Nephron (organoid): ENCODE measurements at regions not wholly inside any gene's neighbourhood (a gene's known extent, or its start where the extent isn't known, plus 50 kb on each side); places are given as distances from the start of the nearest gene placed in this dataset.
"Not testable (repeated sequence)": the region's sequence is repeated elsewhere in the genome, so short reads cannot be mapped to it uniquely, and the experiment has no call there.

ENCODE experiments used
- H3K27ac Mint-ChIP-seq, 3 experiments: 2 replicates each; pipeline ENCODE4 v1.8.0; 2020; ENCODE audit warnings: mixed read lengths in 3 of 3, mild to moderate bottlenecking in 2 of 3, moderate library complexity in 1 of 3
- H3K27me3 Mint-ChIP-seq: 2 replicates; pipeline ENCODE4 v1.8.0; 2021; ENCODE audit warnings: low read depth, mild to moderate bottlenecking, moderate library complexity, mixed read lengths
- H3K36me3 Mint-ChIP-seq: 2 replicates; pipeline ENCODE4 v1.8.0; 2020; ENCODE audit warnings: low read depth, mixed read lengths
- H3K4me1 Mint-ChIP-seq: 2 replicates; pipeline ENCODE4 v1.8.0; 2020; ENCODE audit warnings: mixed read lengths
- H3K4me3 Mint-ChIP-seq, 3 experiments: 2 replicates each; pipeline ENCODE4 v1.8.0; 2020; ENCODE audit warnings: mild to moderate bottlenecking in 3 of 3, mixed read lengths in 3 of 3, moderate library complexity in 2 of 3
- H3K9me3 Mint-ChIP-seq: 2 replicates; pipeline ENCODE4 v1.8.0; 2020; ENCODE audit warnings: mixed read lengths
- CTCF ChIP-seq, 3 experiments: fragments of 200-600 bp; sonication (generic); IDR thresholded peaks; one replicate each; pipeline ENCODE4 v1.5.0; 2021; ENCODE audit warnings: antibody characterized with exemption in 3 of 3; ENCODE audit not compliant: unreplicated experiment in 3 of 3

GRCh38 chr7:65276822-65277221 is 96.8 kb upstream of the ZNF92 start:
- TF ChIP-seq CTCF (IDR thresholded peaks at IDR 0.05; ENCODE audit: unreplicated experiment in 3 of 3), result no peak
- Mint-ChIP-seq H3K9me3 (peaks cover 33% of the 10 kb centered on the region), H3K4me3 (no peak overlapping the region), H3K36me3 (peaks cover 53% of the 10 kb centered on the region), H3K27me3 (no peaks in the 10 kb centered on the region), H3K27ac (no peak overlapping the region), H3K4me1 (no peaks in the 10 kb centered on the region)

- not testable (repeated sequence) for H3K4me1 Mint-ChIP-seq, H3K27ac Mint-ChIP-seq
- Mint-ChIP-seq H3K36me3 (peaks cover 28% of the 10 kb centered on the region), H3K27me3 (peaks cover 14% of the 10 kb centered on the region), H3K9me3 (peaks cover 12% of the 10 kb centered on the region), H3K4me3 (peak overlapping the region; percentile 21 to 91 (median 50))
Measured at GRCh38 chr7:65271502-65271901, 102.2 kb upstream of the ZNF92 start.

DNA sequence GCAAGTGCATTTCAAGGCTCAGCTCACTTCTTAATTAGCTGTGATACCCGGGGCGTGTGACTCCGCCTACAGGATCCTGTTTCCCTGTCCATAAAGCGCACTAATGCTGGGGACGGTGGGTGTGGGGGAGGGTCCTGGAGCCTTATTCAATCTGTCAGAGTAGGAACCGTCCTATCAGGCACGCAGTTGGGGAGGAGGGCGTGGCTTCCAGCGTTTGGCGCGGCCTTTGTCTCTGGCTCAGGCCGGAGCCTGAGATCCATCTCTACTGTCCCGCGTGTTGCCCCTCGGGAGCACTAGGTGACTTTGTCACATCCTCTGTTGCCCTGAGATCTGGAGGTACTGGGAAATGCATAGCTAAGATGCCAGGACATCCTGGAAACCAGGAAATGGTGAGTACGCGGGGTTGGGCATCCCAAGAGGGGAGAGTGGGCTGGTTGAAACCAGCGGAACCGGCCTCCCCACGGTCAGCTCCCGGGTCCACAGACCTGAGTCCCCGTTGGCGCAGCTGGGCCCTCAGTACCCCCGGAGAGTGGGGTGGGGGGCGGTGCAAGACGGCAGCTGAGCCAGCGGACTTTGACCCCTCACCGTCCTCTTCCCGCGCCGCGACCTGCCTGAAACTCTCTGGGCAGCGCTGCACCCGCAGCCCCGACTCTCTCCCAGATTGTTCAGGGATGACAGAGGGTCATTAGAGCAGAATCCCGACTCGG is 104.4 kb upstream of the ZNF92 start:
- TF ChIP-seq CTCF (IDR thresholded peaks at IDR 0.05; ENCODE audit: unreplicated experiment in 3 of 3), result no peak
- H3K36me3 Mint-ChIP-seq, result peaks cover 15% of the 10 kb centered on the region
- peak overlapping the region; percentile 91 to 98 (median 94) for H3K4me3 Mint-ChIP-seq
- H3K27ac Mint-ChIP-seq, result peak overlapping the region; percentile 18 to 82 (median 49)
- H3K9me3 Mint-ChIP-seq, result no peaks in the 10 kb centered on the region
- peaks cover 5% of the 10 kb centered on the region for H3K4me1 Mint-ChIP-seq
- H3K27me3 Mint-ChIP-seq, result peaks cover 18% of the 10 kb centered on the region

GRCh38 chr7:65268782-65269149 is 104.9 kb upstream of the ZNF92 start:
- H3K4me3 Mint-ChIP-seq, result peak overlapping the region; percentile 91 to 98 (median 94)
- peaks cover 13% of the 10 kb centered on the region for H3K36me3 Mint-ChIP-seq
- peaks cover 18% of the 10 kb centered on the region for H3K27me3 Mint-ChIP-seq
- H3K9me3 Mint-ChIP-seq, result no peaks in the 10 kb centered on the region
- H3K4me1 Mint-ChIP-seq, result peaks cover 5% of the 10 kb centered on the region
- no peak for TF ChIP-seq CTCF (IDR thresholded peaks at IDR 0.05; ENCODE audit: unreplicated experiment in 3 of 3)
- peak overlapping the region in 1 of 3 experiments; percentile 18 for H3K27ac Mint-ChIP-seq

DNA sequence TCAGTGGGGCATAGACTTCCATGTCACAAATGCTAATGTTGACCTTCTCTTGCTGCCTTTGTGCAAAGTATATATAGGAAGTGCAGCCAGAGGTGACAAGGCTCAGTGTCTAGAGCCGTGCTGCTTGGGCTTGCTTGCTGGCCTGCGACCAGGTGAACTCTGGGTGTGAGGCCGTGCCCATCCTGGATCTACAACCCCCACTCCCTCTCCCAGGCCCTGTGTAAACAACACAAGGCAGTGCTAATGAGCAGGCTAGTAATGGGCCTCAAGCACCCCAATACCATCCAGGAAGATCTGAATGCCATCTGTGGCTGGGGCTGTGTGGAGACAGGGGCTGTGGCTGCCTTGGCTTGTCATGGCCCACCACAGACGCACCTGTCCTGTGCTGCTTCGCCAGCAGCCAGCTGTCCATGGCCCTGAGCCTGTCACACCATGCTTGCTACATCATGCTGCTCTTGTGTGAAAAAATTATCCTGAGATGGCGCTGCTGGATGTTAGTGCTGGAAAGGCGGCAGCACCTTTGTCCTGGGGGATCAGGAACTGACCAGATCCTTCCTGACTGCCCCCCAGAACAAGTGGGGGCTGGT is 107.6 kb upstream of the ZNF92 start:
- peaks cover 18% of the 10 kb centered on the region for H3K27me3 Mint-ChIP-seq
- H3K9me3 Mint-ChIP-seq, result no peaks in the 10 kb centered on the region
- no peak overlapping the region for H3K27ac Mint-ChIP-seq
- TF ChIP-seq CTCF (IDR thresholded peaks at IDR 0.05; ENCODE audit: unreplicated experiment in 3 of 3), result no peak
- H3K36me3 Mint-ChIP-seq, result no peaks in the 10 kb centered on the region
- H3K4me1 Mint-ChIP-seq, result peaks cover 5% of the 10 kb centered on the region
- H3K4me3 Mint-ChIP-seq, result no peak overlapping the region

GRCh38 chr7:65264258-65264657 is 109.4 kb upstream of the ZNF92 start:
- H3K4me1 Mint-ChIP-seq, result peaks cover 3% of the 10 kb centered on the region
- no peak for TF ChIP-seq CTCF (IDR thresholded peaks at IDR 0.05; ENCODE audit: unreplicated experiment in 3 of 3)
- H3K9me3 Mint-ChIP-seq, result no peaks in the 10 kb centered on the region
- H3K36me3 Mint-ChIP-seq, result no peaks in the 10 kb centered on the region
- H3K27me3 Mint-ChIP-seq, result peaks cover 8% of the 10 kb centered on the region
- H3K4me3 Mint-ChIP-seq, result no peak overlapping the region
- H3K27ac Mint-ChIP-seq, result no peak overlapping the region

- H3K9me3 Mint-ChIP-seq, H3K27me3 Mint-ChIP-seq, H3K27ac Mint-ChIP-seq, H3K4me1 Mint-ChIP-seq, H3K36me3 Mint-ChIP-seq, H3K4me3 Mint-ChIP-seq: not testable (repeated sequence)
Measured at GRCh38 chr7:65260673-65261072, 113.0 kb upstream of the ZNF92 start.

DNA sequence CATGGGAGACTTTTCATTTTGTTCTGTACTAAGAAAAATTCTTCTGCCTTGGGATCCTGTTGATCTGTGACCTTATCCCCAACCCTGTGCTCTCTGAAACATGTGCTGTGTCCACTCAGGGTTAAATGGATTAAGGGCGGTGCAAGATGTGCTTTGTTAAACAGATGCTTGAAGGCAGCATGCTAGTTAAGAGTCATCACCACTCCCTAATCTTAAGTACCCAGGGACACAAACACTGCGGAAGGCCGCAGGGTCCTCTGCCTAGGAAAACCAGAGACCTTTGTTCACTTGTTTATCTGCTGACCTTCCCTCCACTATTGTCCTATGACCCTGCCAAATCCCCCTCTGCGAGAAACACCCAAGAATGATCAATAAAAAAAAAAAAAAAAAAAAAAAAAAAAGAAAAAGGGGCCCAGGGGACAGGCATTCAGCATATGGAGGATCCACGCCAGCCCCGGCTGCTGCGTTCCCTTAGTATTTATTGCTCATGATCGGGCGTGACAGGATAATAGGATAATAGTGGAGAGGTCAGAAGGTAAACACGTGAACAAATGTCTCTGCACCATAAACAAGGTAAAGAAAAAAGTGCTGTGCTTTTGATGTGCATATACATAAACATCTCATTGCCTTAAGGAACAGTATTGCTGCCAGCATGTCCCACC is 113.7 kb upstream of the ZNF92 start:
- H3K4me3 Mint-ChIP-seq, H3K36me3 Mint-ChIP-seq, H3K9me3 Mint-ChIP-seq, H3K4me1 Mint-ChIP-seq, H3K27me3 Mint-ChIP-seq, H3K27ac Mint-ChIP-seq: not testable (repeated sequence)
